Heart left ventricle (tissue), 16 donors: ENCODE measurements at regions not wholly inside any gene's neighbourhood (a gene's known extent, or its start where the extent isn't known, plus 50 kb on each side); places are given as distances from the start of the nearest gene placed in this dataset.
"Not testable (repeated sequence)": the region's sequence is repeated elsewhere in the genome, so short reads cannot be mapped to it uniquely, and the experiment has no call there.

Source experiments
- ATAC-seq, 4 donors: fragments of 200-7000 bp; cut with Tn5 transposase; one replicate each; pipeline ENCODE4 v1.9.1; 2020 to 2022; ENCODE audit warnings: moderate library complexity in 4 of 4, mild to moderate bottlenecking in 3 of 4, moderate number of reproducible peaks in 1 of 4
- DNase-seq, 5 donors: peaks; one replicate each; pipeline ENCODE4 v3.0.0-alpha.2; 2020
- H3K27ac ChIP-seq, 12 donors: fragments of 200-600 bp; sonication (generic) in 4 of 12; one replicate each; pipeline versions ENCODE4 v1.5.0 to v1.8.0; 2016 to 2022; ENCODE audit warnings: mild to moderate bottlenecking in 2 of 12
- H3K27me3 ChIP-seq, 9 donors: fragments of 200-600 bp; sonication (generic) in 2 of 9; one replicate each; pipeline versions ENCODE4 v1.5.1 to v1.8.0; 2016 to 2022; ENCODE audit warnings: mild to moderate bottlenecking in 3 of 9
- H3K36me3 ChIP-seq, 9 donors: fragments of 200-600 bp; sonication (generic) in 2 of 9; one replicate each; pipeline versions ENCODE4 v1.5.0 to v1.8.0; 2018 to 2022; ENCODE audit warnings: mild to moderate bottlenecking in 2 of 9
- H3K4me1 ChIP-seq, 12 donors: fragments of 200-600 bp; sonication (generic) in 4 of 12; one replicate each; pipeline versions ENCODE4 v1.5.0 to v1.8.0; 2016 to 2022; ENCODE audit warnings: mild to moderate bottlenecking in 3 of 12
- H3K4me3 ChIP-seq, 12 donors: fragments of 200-600 bp; sonication (generic) in 4 of 12; one replicate each; pipeline versions ENCODE4 v1.5.0 to v1.8.0; 2017 to 2022; ENCODE audit warnings: mild to moderate bottlenecking in 9 of 12, moderate library complexity in 4 of 12
- H3K9me3 ChIP-seq, 12 donors: fragments of 200-600 bp; sonication (generic) in 4 of 12; one replicate each; pipeline versions ENCODE4 v1.5.0 to v1.8.0; 2016 to 2022; ENCODE audit warnings: mild to moderate bottlenecking in 1 of 12
- CTCF ChIP-seq, 12 donors: fragments of 200-600 bp; sonication (generic) in 4 of 12; IDR thresholded peaks; one replicate each; pipeline versions ENCODE4 v1.5.0 to v1.8.0; 2018 to 2022; ENCODE audit warnings: antibody characterized with exemption in 12 of 12, mild to moderate bottlenecking in 5 of 12
- POLR2A ChIP-seq, 2 donors: fragments of 450-650 bp; IDR thresholded peaks; one replicate each; pipeline ENCODE4 v1.6.1; 2017; ENCODE audit warnings: antibody characterized with exemption in 2 of 2, mild to moderate bottlenecking in 2 of 2, moderate library complexity in 2 of 2
- WGBS, 4 donors: extraction: QIAGEN DNeasy Blood & Tissue Kit in 2 of 4; methylation state at CpG; one replicate each; pipeline versions ENCODE4 v1.1.5 to v1.1.7; 2013 to 2018; 5-methylcytosine and 5-hydroxymethylcytosine counted together
- intact Hi-C, 10 donors: fragments of 100-400 bp; cut with DNase I; formaldehyde crosslinking; loops; one replicate each; pipeline versions ENCODE4 v1.11.1 to v1.14.2; 2022
- donor health status: ischemic (EF 13 %, LVEDD 7.1; RV severe dilation, severe dysfunction).
- donor health status: healthy with polysubstance abuse.
- donor health status: DM: no; HTN: yes; CAD: no.
- donor health status: DM: no; HTN: no; CAD: no.
- donor health status: ischemic (EF 25% LVEDD 6.9; RV normal size, moderate dysfunction).
- donor health status: ischemic (EF 25% LVEDD 5.7; RV mildly dilated, moderate dysfunction).
- donor health status: healthy.
- donor health status: DM: yes; HTN: yes; CAD: no.
- donor health status: ischemic (EF 35%, LVEDD 5.7; RV mildly dilated, moderate dysfunction).
- donor health status: nonischemic (EF 11% LVEDD 7.7; RV severe dilation, severe dysfunction).
- donor health status: DM: yes; HTN: yes; CAD: no.
- donor health status: PGD.
- donor health status: ischemic (EF 29% LVEDD 5.4; RV normal size, mild dysfunction).
- donor health status: nonischemic (EF 23%, LVEDD 6.1; RV moderate dilation, normal function).

- no peaks in the 10 kb centered on the region for H3K4me1 ChIP-seq
- DNase-seq (no peak), ATAC-seq (no peak)
- H3K4me3 ChIP-seq: no peak overlapping the region
- intact Hi-C loops: no loop called here
- no peak for TF ChIP-seq CTCF (IDR thresholded peaks at IDR 0.05)
- TF ChIP-seq POLR2A (IDR thresholded peaks at IDR 0.05): no peak
- H3K27ac ChIP-seq: no peak overlapping the region
- peaks cover 0 to 37% (median 0%) of the 10 kb centered on the region in 12 donors for H3K9me3 ChIP-seq
- no peaks in the 10 kb centered on the region for H3K36me3 ChIP-seq
- no peaks in the 10 kb centered on the region for H3K27me3 ChIP-seq
Observed at GRCh38 chr14:22358726-22359125, 230.3 kb downstream of the DAD1 start.

- ATAC-seq, H3K4me1 ChIP-seq, H3K27me3 ChIP-seq, H3K4me3 ChIP-seq, DNase-seq, intact Hi-C loops, H3K36me3 ChIP-seq, H3K27ac ChIP-seq: not testable (repeated sequence)
- H3K9me3 ChIP-seq: peaks cover 0 to 21% (median 5%) of the 10 kb centered on the region in 12 donors
- 69 to 100% (median 75%) methylated on average over 1 to 4 of the region's 4 CpGs for WGBS, 4 donors
Observed at GRCh38 chr14:22349281-22349680, 239.7 kb downstream of the DAD1 start.

- ATAC-seq: no peak
- WGBS, 4 donors: 77 to 86% (median 84%) methylated on average over 3 of the region's 3 CpGs
- no peaks in the 10 kb centered on the region for H3K36me3 ChIP-seq
- no peak overlapping the region for H3K4me3 ChIP-seq
- no peak overlapping the region for H3K27ac ChIP-seq
- H3K9me3 ChIP-seq: peaks cover 0 to 38% (median 10%) of the 10 kb centered on the region in 12 donors
- intact Hi-C loops: no loop called here
- no peak for TF ChIP-seq CTCF (IDR thresholded peaks at IDR 0.05)
- no peak for TF ChIP-seq POLR2A (IDR thresholded peaks at IDR 0.05)
- DNase-seq: no peak
- peaks cover 0 to 4% (median under 1%) of the 10 kb centered on the region in 12 donors for H3K4me1 ChIP-seq
- peaks cover 0 to 6% (median 0%) of the 10 kb centered on the region in 9 donors for H3K27me3 ChIP-seq
Observed at GRCh38 chr14:22344673-22345072, 244.4 kb downstream of the DAD1 start.

GRCh38 chr14:22344209-22344608 is 244.8 kb downstream of the DAD1 start:
- H3K4me1 ChIP-seq, H3K27me3 ChIP-seq, ATAC-seq, H3K4me3 ChIP-seq, intact Hi-C loops, DNase-seq, H3K27ac ChIP-seq, H3K36me3 ChIP-seq: not testable (repeated sequence)
- WGBS, 4 donors: 71 to 87% (median 81%) methylated on average over 4 of the region's 4 CpGs
- peaks cover 0 to 38% (median 10%) of the 10 kb centered on the region in 12 donors for H3K9me3 ChIP-seq

- peaks cover 0 to 25% (median 15%) of the 10 kb centered on the region in 12 donors for H3K4me1 ChIP-seq
- peaks cover 0 to 35% (median 10%) of the 10 kb centered on the region in 12 donors for H3K9me3 ChIP-seq
- H3K4me3 ChIP-seq: no peak overlapping the region
- TF ChIP-seq POLR2A (IDR thresholded peaks at IDR 0.05) (no peak), CTCF (IDR thresholded peaks at IDR 0.05) (no peak)
- H3K27me3 ChIP-seq: no peaks in the 10 kb centered on the region
- no peak for ATAC-seq
- intact Hi-C loops: no loop called here
- WGBS, 4 donors: 89 to 92% (median 89%) methylated on average over 3 of the region's 3 CpGs
- DNase-seq: no peak
- H3K27ac ChIP-seq: no peak overlapping the region
- H3K36me3 ChIP-seq: no peaks in the 10 kb centered on the region
Observed at GRCh38 chr14:22341049-22341448, 248.0 kb downstream of the DAD1 start.
